Pons (tissue), 1 donor: ENCODE measurements at regions not wholly inside any gene's neighbourhood (a gene's known extent, or its start where the extent isn't known, plus 50 kb on each side); places are given as distances from the start of the nearest gene placed in this dataset.

Source experiments
- DNase-seq: peaks from one replicate; pipeline ENCODE4 v3.0.0-alpha.2; 2016; ENCODE audit warnings: low spot score

DNA sequence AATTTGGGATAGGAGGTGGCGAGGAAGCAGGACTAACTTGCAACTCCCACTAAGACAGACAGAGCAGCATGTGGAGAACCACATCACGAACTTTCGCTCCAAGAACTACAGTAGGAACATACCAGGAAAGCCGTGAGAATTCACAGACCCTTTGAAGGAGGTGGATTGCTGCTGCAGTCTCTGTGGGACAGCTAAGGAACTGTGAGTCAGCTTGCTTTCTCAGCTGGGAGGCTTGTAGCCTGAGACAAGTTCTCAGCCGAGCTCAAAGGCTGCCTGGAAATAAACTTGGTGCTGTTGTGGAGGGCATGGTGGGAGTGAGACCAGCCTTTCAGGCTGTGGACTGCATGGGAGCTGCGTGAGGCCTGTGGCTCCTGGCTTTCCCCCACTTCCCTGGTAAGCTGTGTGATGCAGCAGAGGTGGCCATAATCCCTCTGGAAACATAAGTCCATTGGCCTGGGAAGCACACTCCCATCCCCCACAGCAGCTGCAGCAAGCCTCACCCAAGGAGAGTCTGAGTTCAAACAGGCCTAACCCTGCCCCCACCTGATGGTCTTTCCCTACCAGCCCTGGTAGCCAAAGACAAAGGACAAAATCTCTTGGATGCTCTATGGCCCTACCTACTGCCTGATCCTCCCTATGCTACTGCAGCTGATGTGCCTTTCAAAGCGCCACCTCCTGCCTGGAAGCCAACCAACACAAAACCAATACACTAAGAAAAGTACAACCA, 441.1 kb upstream of the HTR2A start:
- no peak for DNase-seq

DNA sequence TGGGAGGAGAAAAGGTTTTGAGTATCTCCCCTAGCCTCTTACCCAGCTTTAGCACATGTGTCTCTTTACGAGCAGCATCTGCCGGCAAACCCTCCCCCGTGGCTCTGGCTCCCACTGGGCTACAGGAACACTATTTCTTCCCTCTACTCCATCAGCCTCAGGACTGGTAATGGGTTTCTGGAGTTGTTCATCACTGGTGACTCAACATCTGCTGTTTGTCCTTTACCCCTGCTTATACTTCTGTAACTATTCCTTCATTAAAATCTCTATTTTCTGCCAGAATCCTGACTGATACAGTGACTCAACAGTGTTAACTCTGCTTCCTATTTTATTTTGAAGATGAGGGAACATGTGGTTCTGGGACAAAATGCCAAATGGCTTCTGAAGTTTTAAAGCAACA, 437.3 kb upstream of the HTR2A start:
- no peak for DNase-seq

DNA sequence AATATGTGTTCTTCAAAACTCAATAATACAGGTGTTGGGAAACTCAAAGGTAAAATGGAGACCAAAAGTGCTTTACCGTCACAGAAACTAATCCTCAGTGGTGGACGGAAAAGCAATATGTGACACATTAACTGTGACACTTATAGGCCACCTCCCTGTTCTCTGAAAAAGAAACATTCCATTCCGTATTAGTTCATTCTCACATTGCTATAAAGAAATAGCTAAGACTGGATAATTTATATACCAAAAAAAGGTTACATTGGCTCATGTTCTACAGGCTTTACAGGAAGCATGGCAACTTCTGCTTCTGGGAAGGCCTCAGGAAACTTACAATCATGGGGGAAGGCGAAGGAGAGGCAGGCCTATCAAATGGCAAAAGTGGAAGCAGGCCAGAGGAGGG, 435.3 kb upstream of the HTR2A start:
- DNase-seq = no peak

DNA sequence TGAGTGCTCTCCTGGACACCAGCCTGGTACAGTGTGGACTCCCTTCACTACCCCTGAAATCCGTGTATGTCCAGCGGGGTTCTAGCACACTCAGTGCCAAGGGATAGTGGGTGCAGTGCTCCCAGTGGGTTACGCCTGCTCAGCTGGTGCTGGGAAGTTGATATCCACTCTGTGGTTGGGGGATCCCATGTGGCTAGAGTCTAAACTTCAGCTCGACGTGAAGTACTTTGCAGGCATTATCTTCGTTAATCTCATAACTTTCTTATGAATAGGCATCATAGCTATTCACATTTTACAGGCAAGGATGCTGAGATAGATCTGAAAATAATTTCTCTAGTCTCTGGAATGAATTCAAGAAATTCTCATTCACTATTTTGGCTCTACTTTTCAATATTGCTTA, 433.2 kb upstream of the HTR2A start:
- DNase-seq = no peak

DNA sequence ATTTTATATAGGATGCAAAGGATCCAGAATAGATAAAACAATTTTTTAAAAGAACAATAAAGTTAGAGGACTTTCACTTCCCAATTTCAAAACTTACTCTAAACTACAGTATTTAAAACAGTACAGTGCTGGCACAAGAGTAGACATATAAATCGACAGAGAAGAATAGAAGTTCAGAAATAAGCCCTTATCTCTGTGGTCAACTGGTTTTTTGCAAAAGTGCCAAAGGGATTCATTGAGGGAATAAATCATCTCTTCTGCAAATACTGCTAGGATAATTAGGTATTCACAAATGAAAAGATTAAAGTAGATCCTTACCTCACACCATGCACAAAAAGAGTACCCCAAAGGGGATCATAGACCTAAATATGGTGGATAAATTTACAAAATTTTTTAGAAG, 431.0 kb upstream of the HTR2A start:
- DNase-seq = no peak

GRCh38 chr13:47326061-47326460, 429.2 kb upstream of the HTR2A start:
- DNase-seq = no peak

DNA sequence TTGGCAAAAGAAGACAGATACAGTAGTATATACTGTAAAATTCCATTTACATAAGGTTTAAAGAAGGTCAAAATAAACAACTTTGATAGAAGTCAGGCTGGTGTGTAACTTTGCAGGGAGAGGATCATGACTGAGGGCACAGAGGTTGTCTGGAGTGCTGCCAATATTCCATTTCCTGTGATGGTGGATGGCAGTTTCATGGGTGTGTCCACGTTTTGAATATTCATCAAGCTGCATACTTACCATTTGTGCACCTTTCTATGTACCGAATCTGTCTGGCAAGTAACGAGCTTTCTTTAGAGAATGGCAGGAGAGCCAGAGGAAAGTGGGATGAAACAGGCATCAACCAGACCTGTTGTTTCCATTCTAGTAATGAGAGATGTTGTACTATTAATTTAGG, 420.5 kb upstream of the HTR2A start:
- no peak for DNase-seq

GRCh38 chr13:47310401-47310800, 413.5 kb upstream of the HTR2A start:
- no peak for DNase-seq

- no peak for DNase-seq
These were observed 410.1 kb upstream of the HTR2A start for GRCh38 chr13:47306991-47307390.

DNA sequence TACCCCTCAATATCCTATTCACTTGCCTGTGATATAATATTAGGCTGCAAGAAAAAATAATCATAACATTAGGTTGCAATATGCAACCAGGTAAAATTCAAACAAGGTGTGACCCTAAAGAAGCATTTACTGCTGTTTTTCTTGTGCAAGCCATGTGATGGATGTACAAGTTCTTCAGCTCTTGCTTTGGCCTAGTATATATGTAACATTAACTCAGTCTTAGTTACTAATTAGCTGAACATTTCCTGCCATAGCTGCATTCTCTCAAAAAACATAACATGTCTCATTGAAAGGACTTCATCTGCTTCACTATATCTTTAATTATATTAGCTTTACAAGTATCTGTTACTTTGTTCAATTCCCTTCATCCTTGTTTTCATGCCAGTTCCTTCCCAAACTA, 406.8 kb upstream of the HTR2A start:
- DNase-seq = no peak

GRCh38 chr13:47299304-47299703, 402.5 kb upstream of the HTR2A start:
- DNase-seq = no peak

GRCh38 chr13:47298506-47298905, 401.7 kb upstream of the HTR2A start:
- no peak for DNase-seq

DNA sequence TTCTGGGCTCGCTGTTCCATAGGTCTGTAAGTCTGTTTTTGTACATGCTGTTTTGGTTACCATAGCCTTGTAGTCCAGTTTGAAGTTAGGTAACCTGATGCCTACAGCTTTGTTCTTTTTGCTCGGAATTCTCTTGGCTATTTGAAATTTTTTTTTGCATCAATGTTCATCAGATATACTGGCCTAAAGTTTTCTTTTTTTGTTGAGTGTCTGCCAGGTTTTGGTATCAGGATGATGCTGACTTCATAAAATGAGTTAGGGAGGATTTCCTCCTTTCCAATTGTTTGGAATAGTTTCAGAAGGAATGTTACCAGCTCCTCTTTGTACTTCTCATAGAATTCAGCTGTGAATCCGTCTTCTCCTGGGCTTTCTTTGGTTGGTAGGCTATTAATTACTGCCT, 397.8 kb upstream of the HTR2A start:
- no peak for DNase-seq

GRCh38 chr13:47291107-47291656, 394.3 kb upstream of the HTR2A start:
- no peak for DNase-seq

DNA sequence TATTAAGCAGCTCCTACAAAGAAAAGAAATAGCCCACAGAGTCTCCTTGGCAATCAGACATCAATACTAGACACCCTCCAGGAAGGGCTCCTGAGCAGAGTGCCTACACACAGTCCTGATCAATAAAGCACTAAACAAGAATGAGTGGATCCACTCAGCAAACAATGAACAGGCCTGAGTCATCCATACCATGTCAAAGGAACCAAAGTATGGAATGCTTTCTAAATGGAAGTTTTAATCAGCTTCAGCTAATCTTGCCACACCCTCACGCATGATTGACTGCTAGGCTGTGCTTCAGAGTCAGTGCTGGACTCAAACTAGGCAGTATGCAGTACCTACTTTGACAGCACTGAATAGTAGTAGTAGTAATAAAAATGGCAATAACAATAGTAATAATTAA, 392.7 kb upstream of the HTR2A start:
- no peak for DNase-seq

DNA sequence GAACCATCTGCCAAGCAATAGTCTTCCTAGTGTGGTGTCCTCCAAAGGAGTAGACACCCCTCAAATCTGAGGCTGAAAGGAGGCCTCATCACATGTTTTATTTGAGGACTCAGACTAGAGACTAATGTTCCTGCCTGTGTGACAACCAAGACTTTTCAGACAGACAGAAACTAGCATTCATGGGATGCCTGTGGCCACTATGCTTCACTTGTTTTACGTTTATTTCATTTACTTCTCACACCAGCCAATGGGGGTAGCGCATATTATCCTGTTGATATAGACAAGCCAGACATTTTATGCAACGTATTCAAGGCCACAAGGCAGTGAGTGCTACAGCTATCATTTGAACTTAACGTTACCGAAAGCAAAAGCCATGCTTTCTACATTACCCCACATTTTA, 391.7 kb upstream of the HTR2A start:
- no peak for DNase-seq

- no peak for DNase-seq
These were observed 390.5 kb upstream of the HTR2A start for GRCh38 chr13:47287291-47287751.

DNA sequence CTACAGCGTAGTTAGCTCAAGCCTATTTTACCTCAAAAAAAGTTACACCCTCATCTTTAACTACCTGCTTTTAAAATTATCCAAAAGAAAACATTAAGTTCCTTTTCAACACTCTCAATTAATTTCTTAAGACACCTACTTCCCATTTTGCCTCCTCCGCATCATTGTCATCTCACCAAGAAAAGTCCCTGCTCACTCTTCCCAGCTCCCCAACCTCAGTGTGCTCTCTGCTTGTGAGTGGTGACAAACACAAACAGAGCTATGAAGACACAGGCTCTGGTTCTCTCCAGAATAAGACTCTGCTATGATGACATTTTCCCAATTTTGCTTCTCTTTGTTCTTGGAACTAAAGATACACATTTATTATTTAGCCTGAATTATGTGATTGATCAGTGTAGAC, 385.1 kb upstream of the HTR2A start:
- no peak for DNase-seq

DNA sequence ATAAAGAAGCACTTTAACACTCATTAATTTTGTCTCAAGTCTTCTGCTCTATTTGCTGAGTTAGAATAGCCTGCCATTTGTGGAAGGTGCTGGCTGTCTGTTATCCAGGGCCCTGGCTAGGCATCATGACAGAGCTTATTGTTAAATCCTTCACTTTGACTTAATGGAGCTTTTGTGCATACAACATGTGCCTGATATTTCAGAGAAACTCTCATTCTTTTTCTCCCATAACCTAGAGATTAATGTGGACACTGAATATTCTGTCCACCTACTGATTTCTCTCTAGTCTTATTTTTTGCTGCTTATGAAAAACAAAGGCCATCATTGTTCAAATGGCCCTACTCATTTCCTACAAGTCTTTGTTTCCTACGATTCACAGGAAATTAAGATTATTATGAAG, 383.1 kb upstream of the HTR2A start:
- DNase-seq = no peak

GRCh38 chr13:47277774-47278173, 380.9 kb upstream of the HTR2A start:
- DNase-seq = no peak

DNA sequence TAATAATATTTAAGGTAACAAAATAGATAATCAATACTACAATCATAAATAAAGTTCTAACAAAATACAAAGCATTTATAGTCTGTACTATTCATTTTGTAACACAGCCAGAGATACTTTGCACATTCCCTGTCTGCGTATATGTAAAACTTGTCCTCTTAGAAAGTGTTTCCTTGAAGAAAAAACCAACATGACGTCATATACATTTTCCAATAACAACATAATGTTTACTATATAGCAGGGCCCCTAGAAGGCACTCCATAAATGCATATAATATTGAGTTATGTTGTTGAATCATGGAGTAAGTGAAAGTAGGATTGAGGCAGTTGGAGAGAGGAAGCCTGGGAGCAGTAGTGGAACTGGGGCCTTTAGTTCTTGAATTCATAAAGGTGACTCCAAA, 371.4 kb upstream of the HTR2A start:
- DNase-seq = no peak

GRCh38 chr13:47258384-47258783, 361.5 kb upstream of the HTR2A start:
- DNase-seq = peak; percentile 5

DNA sequence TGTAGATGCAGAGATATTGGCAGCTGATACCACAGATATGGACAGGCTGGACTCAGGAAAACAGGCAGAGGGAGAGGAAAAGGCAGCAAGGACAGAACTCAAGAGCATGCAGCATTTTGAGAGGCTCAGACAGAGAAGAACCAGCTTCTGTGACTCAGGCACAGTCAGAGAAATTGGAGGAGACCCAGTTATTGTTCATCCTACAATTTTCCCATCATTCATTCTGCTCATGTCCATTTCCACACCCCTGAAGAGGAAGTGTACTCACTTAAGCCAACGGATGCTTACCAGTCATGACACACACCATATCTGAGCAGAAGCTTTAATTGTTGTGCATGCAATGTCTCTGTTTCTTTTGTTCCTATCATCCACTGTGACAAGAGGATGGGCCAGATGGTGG, 359.8 kb upstream of the HTR2A start:
- DNase-seq = no peak

- no peak for DNase-seq
These were observed 355.8 kb upstream of the HTR2A start for GRCh38 chr13:47252627-47253026.
